ENCODE measurements at regions not wholly inside any gene's neighbourhood (a gene's known extent, or its start where the extent isn't known, plus 50 kb on each side); places are given as distances from the start of the nearest gene placed in this dataset.
A peak's percentile ranks its signal among the peaks of the same experiment; 100 is the strongest.

DNA sequence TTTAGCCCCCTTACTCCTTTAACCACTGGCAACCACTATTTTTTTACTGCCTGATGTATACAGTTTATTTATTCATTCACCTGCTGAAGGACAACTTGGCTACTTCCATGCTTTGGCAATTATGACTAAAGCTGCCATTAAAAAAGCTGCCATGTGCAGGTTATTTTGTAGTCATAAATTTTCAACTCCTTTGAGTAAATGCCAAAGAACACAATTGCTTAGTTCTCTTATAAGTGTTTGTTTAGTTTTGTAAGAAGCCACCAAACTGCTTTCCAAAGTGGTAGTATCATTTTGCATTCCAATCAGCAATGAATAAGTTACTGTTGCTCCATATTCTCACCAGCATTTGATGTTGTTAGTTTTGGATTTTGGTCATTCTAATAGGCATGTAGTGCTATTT, 1831.8 kb downstream of the PCDH7 start:
- DNase-seq (ENCODE audit: low spot score): no peak
- intact Hi-C loops (cut with DNase I): no loop called here

DNA sequence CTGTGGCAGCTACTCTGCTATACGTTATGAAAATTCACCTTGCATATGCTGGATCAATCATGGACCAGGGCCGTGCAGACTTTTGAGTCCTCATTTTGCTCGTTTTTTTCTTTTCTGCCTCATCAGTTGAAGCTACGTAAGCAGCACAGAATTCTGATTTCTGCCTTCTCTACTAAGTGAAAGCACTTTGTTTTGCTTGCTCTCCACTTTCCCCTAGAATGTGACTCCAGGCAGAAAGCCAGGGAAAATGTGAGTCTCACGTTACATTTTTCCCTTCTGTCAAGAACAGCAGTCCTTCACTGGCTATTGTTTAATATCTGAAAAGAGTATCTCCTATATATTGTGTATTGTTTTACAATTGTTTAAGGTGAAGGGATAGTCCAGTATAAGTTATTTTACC, 1840.1 kb downstream of the PCDH7 start:
- DNase-seq (ENCODE audit: low spot score): no peak
- intact Hi-C loops (cut with DNase I): no loop called here

DNA sequence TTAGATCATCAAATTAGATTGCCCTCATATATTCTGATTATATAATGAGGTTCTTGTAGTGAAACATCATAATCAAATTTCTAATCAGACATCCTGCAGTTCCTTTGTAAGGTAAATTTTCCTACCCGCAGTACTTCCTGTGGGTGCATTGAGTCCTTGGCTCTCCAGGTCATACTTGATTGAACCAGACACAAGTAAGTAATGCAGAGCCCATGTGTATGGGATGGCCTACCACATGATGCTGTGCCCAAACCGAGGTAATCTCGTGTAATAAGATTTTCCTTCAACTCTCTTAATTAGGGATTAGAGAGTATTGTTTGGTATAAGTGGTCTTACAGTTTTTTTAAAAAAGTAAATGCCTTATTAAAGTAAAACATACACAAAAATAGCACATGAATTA, 1841.8 kb downstream of the PCDH7 start:
- intact Hi-C loops (cut with DNase I): no loop called here

DNA sequence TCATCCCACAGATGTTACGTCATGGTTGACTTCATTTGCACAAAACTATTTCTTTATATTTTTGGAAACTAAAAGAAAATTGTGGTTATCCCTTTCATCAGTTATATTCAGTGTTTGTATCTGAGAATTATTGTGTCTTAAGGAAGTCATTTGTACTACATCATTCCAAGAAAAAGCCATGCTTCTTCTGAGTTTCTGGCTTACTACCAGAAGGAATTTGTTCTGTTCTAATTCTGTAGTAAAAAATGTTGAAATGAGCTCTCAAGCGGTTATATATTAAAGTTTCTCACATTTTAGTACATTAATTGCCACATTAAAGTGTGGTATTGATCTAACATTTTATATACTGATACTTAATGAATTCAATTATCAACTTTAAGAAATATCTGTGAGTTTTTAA, 1844.5 kb downstream of the PCDH7 start:
- DNase-seq (ENCODE audit: low spot score): no peak
- intact Hi-C loops (cut with DNase I): no loop called here

More for the DNA sequence above, 1841.8 kb downstream of the PCDH7 start:
- no peak for DNase-seq (ENCODE audit: low spot score)

DNA sequence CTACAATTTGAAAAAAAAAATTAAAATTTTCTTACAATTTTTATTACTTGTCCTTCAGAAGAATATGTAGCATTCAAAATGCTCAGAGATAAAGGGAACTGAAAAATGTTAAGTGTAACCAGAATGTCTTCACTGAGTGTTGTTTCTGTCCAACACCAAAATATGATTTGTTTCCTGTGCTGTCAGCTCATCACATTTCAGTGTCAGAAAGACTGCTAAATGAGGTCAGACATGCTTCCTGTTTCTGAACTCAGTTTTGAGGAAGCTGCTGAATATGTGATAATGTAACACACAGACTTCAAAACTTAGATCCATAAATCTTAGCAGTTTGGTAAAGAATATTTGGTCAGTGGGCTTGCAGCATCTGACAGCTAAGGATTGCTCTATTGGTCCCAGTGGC, 1849.7 kb downstream of the PCDH7 start:
- intact Hi-C loops (cut with DNase I): no loop called here
- no peak for DNase-seq (ENCODE audit: low spot score)

DNA sequence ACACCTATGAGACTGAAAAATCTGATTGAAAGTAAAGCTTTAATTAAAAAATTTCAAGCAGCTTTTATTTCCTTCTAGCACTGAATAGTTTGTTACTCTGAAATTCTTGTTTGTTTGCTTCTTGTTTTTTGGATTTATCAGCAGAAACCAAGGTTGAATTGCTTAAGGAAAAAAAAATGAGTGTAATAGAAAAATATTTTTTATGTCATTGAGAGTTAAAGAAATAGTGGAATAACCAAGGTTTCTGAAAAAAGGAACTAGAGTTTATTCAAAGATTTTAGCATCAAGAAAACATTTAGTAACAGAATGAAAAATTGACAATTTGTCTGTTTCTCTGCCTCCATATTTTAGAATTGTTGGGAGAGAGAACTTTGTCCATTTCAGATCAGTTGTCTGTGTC, 1852.2 kb downstream of the PCDH7 start:
- no peak for DNase-seq (ENCODE audit: low spot score)
- intact Hi-C loops (cut with DNase I): no loop called here

DNA sequence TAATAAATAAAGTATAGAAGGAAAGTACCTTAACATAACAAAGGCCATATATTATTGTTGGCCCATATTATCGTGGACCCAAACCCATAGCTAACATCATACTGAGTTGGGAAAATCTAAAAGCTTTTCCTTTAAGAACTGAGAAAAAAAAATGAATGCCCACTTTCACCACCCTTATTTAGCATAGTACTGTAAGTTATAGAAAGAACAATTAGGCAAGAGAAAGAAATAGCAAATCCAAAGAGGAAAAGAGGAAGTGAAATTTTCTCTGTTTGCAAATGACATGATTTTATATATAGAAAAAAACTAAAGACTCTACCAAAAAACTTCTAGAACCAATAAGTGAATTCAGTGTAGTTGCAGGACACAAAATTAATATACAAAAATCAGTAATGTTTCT, 1854.6 kb downstream of the PCDH7 start:
- DNase-seq (ENCODE audit: low spot score): no peak
- intact Hi-C loops (cut with DNase I): no loop called here

DNA sequence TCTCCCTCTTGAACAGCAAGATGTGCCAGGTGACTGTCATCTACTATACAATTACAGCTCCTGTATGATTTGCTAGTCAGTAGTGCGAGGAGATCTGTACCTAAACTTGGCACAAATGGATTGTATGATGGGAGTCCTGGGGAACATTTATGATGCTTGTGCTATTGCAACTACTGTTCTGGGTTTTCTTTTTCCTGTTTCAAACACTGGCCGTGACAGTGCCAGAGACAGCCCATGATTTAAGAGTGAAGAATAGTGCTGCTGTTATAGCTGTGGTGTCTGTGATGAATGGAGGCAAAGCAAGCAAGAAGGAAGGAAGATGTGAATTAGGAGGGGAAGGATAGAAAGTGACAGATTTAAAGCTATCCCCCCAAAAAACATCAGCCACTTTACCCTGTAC, 1868.9 kb downstream of the PCDH7 start:
- DNase-seq (ENCODE audit: low spot score): no peak
- intact Hi-C loops (cut with DNase I): no loop called here

DNA sequence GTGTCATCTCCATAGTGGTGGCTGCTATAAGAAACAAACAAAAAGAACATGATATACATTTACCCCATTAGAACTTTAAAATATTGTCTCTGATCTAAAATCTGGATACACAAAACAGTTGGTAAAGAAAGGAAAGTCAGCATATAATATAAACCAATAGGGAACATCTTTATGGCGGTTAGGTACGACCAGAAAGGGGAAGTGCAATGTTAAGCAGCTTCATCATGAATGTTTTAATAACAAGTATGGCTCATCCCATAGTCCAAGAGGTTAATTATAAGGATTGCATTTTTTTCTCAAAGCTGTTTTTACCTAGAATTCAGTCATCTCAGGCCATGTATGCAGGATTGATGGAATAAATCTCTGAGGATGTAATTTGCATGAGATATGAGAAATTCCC, 1869.7 kb downstream of the PCDH7 start:
- DNase-seq (ENCODE audit: low spot score): no peak
- intact Hi-C loops (cut with DNase I): no loop called here

DNA sequence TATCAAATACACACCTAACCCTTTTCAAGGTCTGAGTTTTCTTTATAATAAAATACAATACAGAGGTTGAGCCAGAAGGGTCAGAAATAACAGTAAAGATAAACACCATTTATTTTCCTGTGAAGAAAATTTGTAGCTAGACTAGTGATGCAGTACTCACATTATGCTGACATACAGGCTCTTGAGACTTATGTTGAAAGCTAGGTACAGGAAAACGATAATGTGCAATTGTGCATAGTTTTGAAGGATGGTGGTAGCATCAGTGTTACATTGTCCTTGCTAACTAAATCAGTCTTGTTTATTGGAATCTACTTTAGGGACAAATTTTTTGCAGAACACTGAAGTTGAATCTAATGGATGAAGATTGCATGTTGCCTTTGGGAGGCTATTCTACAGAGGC, 1877.2 kb downstream of the PCDH7 start:
- intact Hi-C loops (cut with DNase I): no loop called here

DNA sequence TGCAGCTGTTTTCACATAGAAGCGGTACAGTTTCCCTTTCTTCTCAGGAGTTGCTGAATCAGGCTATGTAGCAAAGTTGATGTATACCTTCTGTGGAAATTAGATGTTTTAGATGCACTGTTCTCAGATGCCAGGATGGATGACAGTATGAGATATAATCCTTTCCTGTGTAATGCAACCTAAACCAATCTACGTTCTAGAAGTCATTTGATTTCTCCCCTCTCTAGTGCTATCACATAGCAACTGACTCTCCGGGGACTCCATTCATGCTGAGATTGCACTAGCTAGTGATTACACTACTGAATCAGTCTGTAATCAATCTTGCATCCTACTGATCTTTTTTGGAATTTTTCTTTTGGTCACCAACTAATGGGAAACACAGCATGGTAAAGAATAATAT, 1881.7 kb downstream of the PCDH7 start:
- intact Hi-C loops (cut with DNase I): no loop called here
- no peak for DNase-seq (ENCODE audit: low spot score)

More for the DNA sequence above, 1877.2 kb downstream of the PCDH7 start:
- DNase-seq (ENCODE audit: low spot score): no peak

DNA sequence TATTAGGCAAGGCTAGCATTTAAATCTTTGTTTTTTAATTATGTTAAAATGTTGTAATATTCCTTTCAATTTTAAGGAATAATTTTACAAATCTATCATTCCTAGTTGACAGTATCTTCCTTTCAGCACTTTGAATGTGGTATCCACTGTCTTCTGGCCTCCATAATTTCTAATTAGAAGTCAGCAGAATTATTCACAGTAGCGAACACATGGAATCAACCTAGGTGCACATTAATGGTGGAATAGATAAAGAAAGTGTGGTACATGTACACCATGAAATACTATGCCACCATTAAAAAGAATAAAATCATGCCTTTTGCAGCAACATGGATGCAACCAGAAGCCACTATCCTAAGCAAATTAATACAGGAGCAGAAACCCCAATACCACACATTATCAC, 1887.8 kb downstream of the PCDH7 start:
- no peak for DNase-seq (ENCODE audit: low spot score)
- intact Hi-C loops (cut with DNase I): no loop called here

DNA sequence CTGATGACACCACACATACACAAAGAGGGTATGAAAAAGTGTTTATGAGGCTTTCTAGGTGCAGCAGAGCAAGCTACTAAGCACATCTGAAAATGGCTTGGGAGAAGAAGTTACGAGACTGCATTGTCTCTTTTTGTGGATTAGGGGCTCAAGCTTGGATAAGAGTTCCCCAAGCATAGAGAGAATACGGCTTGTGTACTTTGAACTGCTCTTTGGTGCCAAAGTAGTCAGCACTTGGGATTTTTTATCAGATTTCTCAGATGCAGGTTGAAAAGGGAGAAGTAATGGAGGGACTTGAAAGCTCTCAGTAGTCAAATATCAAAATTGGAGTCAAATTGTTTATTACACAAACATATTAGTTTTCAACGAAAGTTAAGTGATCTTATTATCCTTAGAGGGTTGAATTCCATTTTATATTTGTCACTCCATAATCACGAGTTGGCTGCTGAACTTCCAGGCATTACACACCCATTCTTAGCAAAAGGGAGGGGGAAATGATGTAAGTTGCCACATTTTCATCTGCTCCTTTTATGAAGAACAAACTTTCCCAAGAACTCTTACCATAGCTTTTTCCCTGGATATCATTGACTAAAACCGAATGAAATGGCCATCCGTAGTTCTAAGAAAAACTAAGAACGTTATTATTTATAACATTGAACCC, 1904.9 kb downstream of the PCDH7 start:
- DNase-seq (ENCODE audit: low spot score): no peak
- intact Hi-C loops (cut with DNase I): no loop called here

DNA sequence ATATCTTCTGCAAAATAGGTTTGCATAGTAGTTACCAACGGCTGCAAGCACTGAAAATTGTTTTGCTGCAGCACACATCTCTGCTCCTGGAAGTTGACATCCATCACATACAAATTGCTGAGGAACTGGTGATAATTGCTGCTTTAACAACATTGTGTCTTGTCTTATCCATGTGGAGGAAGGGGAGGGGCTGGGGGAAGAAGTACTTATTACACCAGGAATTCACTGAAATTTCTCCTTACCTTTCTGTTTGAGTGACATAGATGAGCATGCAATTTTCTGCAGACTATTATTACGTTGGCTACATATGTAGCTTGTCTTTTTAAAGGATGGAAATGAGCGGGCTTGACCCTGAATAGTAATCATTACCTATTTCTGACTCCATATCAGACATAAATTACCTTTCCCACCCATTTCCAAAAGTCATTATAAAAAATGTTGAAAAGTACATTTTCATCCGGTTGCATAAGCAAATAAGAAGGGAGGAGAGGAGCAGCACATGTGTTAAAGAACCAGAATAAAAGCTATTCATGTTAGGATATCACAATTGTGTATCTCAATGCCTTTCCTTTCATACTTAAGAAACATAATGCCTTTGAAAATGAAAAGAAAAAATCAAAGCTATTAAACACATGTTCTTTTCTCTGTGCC, 1905.6 kb downstream of the PCDH7 start:
- intact Hi-C loops (cut with DNase I): no loop called here
- no peak for DNase-seq (ENCODE audit: low spot score)

DNA sequence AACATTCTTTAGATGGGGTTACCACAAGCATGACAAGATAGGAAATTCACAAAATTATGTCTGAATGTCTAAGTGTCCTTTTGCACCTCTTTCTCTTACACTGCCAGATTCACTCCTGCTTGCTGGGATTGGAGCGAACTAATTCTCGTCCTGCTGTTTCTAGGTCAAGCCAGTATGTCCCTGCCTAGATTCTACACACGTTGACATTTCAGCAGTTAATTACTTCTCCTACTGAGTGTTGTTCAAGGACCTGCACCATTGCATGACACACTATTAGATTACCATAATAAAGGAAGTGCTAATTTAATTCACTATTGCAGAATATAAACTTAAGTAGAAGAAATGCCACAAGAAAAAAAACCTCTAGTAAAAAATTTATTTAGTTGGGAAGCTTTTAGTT, 1911.7 kb downstream of the PCDH7 start:
- intact Hi-C loops (cut with DNase I): no loop called here
- DNase-seq (ENCODE audit: low spot score): no peak

DNA sequence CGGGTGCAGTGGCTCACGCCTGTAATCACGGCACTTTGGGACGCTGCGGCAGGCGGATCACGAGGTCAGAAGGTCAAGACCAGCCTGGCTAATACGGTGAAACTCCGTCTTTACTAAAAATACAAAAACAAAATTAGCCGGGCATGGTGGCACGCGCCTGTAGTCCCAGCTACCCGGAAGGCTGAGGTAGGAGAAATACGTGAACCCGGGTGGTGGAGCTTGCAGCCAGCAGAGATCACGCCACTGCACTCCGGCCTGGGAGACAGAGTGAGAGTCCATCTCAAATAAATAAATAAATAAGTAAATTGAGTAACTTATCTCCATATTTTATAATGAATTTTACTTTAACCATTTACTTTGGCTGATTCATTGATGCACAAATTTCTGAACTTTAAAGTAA, 1913.3 kb downstream of the PCDH7 start:
- no peak for DNase-seq (ENCODE audit: low spot score)
- intact Hi-C loops (cut with DNase I): no loop called here

DNA sequence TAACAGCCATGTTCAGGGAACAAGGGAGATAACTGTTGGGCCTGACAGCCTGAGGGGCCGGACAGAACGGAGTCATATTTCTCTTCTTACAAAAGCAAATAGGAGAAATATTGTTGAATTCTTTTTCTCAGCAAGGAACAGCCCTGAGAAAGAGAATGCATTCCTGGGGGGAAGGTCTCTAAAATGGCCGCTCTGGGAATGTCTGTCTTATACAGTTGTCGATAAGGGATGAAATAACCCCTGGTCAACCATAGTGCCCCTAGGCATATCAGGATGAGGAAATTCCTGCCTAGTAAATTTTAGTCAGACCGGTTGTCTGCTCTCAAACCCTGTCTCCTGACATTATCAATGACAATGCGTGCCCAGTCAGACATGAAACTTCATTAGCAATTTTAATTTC, 1925.5 kb downstream of the PCDH7 start:
- peak; percentile 31 for DNase-seq (ENCODE audit: low spot score)
- intact Hi-C loops (cut with DNase I): no loop called here

DNA sequence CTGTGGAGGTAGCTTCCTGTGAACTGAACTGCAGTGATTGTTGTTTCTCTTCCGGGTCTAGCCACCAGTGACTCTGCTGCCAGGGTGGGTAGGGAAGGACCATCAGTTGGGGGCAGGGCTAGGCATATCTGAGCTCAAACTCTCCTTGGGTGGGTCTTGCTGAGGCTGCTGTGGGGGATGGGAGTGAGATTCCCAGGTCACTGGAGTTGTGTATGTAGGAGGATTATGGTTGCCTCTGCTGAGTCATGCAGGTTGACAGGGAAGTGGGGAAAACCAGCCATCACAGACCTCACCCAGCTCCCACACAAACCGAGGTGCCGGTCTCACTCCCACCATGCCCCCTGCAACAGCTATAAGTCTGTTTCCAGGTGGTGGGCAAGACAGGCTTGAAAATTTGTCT, 1937.8 kb downstream of the PCDH7 start:
- intact Hi-C loops (cut with DNase I): no loop called here

DNA sequence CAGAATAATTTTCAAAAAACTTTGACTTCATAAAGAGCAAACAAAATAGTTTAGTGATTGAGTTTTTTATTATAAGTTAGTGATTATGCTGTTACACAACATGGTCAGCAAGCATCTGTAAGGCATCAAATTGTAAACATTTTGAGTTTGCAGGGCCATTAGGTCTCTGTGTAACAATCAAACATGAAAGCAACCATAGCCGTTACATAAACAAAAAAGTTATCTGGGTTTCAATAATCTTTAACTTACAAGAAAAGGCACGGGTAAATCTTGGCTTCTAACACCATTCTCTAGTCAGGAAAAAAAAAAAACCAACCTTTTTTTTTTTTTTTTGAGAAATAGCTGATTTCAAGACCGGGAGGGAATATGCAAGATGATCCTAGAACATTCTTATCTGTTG, 1941.1 kb downstream of the PCDH7 start:
- DNase-seq (ENCODE audit: low spot score): no peak
- intact Hi-C loops (cut with DNase I): no loop called here

More for the DNA sequence above, 1937.8 kb downstream of the PCDH7 start:
- no peak for DNase-seq (ENCODE audit: low spot score)

DNA sequence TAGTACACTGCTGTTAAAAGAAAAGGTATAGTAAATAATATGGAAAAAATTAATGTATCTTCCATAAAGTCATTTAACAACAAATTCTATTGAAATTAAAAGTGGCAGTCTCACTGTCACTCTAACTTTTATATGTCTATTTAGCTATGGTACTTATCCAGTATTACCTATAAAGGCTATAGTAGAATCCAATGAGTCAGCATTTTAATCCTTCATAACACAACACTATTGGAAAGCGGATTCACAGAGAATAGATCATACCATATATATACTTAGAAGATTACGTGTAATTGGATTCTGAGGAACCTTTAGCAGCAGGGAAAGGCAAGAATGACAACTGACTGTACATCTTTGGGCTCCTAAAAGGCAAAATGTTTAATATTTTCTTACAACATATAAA, 1942.6 kb downstream of the PCDH7 start:
- DNase-seq (ENCODE audit: low spot score): no peak
- intact Hi-C loops (cut with DNase I): no loop called here

DNA sequence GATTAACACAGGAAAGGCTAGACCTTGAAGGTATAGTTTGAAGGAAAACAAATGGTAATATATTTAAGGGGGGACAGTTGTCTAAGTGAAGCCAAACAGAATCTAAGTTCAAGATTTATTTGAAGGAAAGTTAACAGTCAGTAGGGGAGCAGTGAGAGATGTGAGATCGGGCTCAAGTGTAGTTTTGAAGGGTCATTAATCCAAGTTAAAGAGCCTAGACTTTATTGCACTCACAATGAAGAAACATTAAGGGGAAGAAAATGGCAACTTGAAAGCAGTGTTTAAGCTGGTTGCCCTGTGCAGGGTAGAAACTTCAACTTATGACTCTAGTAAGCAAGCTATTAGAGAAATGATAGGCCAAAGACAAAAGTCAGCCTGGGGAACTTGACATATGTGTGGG, 1952.2 kb downstream of the PCDH7 start:
- no peak for DNase-seq (ENCODE audit: low spot score)
- intact Hi-C loops (cut with DNase I): no loop called here

DNA sequence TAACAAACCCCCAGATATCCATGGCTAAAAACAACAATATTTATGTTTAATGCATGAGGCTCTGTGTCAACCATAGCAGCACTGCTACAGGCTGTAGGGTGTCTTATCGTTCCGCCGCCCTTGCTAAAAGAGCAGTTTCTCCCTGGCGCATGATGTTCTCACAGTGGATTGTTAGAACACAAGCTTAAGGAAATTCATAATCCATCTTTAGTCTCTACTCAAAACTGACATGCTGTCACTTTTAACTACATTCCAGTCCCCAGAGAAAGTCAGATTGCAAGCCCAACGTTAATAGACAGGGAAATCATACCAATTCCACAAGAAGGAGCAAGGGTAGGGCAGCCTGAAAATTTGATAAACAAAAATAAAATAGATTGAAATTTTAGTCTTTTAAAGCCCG, 1960.8 kb downstream of the PCDH7 start:
- intact Hi-C loops (cut with DNase I): no loop called here
- DNase-seq (ENCODE audit: low spot score): no peak
